ENCODE measurements at regions not wholly inside any gene's neighbourhood (a gene's known extent, or its start where the extent isn't known, plus 50 kb on each side); places are given as distances from the start of the nearest gene placed in this dataset.

GRCh38 chr9:94207781-94208180, 51.3 kb upstream of the ZNF169 start:
- TF ChIP-seq, protein P1, sequence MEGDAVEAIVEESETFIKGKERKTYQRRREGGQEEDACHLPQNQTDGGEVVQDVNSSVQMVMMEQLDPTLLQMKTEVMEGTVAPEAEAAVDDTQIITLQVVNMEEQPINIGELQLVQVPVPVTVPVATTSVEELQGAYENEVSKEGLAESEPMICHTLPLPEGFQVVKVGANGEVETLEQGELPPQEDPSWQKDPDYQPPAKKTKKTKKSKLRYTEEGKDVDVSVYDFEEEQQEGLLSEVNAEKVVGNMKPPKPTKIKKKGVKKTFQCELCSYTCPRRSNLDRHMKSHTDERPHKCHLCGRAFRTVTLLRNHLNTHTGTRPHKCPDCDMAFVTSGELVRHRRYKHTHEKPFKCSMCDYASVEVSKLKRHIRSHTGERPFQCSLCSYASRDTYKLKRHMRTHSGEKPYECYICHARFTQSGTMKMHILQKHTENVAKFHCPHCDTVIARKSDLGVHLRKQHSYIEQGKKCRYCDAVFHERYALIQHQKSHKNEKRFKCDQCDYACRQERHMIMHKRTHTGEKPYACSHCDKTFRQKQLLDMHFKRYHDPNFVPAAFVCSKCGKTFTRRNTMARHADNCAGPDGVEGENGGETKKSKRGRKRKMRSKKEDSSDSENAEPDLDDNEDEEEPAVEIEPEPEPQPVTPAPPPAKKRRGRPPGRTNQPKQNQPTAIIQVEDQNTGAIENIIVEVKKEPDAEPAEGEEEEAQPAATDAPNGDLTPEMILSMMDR (IDR thresholded peaks at IDR 0.05; ENCODE audit: borderline replicate concordance, extremely low read depth, low read length, poor library complexity, severe bottlenecking) = no peak
- no peak for TF ChIP-seq EZH2 (IDR thresholded peaks at IDR 0.05; ENCODE audit: borderline replicate concordance, low read depth, low read length, severe bottlenecking)

Measured in DND-41 (cell line).